Mesendoderm (in vitro differentiated cells): ENCODE measurements at regions not wholly inside any gene's neighbourhood (a gene's known extent, or its start where the extent isn't known, plus 50 kb on each side); places are given as distances from the start of the nearest gene placed in this dataset.
"Not testable (repeated sequence)": the region's sequence is repeated elsewhere in the genome, so short reads cannot be mapped to it uniquely, and the experiment has no call there.

ENCODE experiments used
- DNase-seq: peaks from one replicate; pipeline ENCODE4 v3.0.0; 2013
- H2AK5ac ChIP-seq: 2 replicates; pipeline ENCODE4 v1.6.1; 2013; ENCODE audit warnings: low read length, inconsistent platforms
- H2BK120ac ChIP-seq: 2 replicates; pipeline ENCODE4 v1.6.1; 2013; ENCODE audit warnings: low read depth, mild to moderate bottlenecking, low read length, moderate library complexity, mixed read lengths
- H2BK15ac ChIP-seq: replicated peaks from 2 replicates; pipeline ENCODE4 v1.6.1; 2013; ENCODE audit warnings: low read depth, mild to moderate bottlenecking, moderate library complexity
- H2BK5ac ChIP-seq: 2 replicates; pipeline ENCODE4 v1.6.1; 2013; ENCODE audit warnings: low read length, inconsistent platforms
- H3K18ac ChIP-seq: 2 replicates; pipeline ENCODE4 v1.6.1; 2013; ENCODE audit warnings: mild to moderate bottlenecking, low read length, mixed read lengths
- H3K23ac ChIP-seq: one replicate; pipeline ENCODE4 v1.6.1; 2013; ENCODE audit warnings: low read length
- H3K27ac ChIP-seq: 2 replicates; pipeline ENCODE4 v1.5.1; 2013; ENCODE audit warnings: low read depth, mild to moderate bottlenecking, inconsistent platforms, low read length, moderate library complexity
- H3K27me3 ChIP-seq: 2 replicates; pipeline ENCODE4 v1.6.1; 2013; ENCODE audit warnings: low read length, control low read depth, mild to moderate bottlenecking, inconsistent platforms; ENCODE audit not compliant: insufficient read depth, poor library complexity
- H3K36me3 ChIP-seq: 2 replicates; pipeline ENCODE4 v1.6.1; 2013; ENCODE audit warnings: low read length, inconsistent platforms; ENCODE audit not compliant: control insufficient read depth, insufficient read depth
- H3K4ac ChIP-seq: one replicate; pipeline ENCODE4 v1.6.1; 2013; ENCODE audit warnings: low read depth, mild to moderate bottlenecking, low read length, moderate library complexity
- H3K4me1 ChIP-seq: 2 replicates; pipeline ENCODE4 v1.6.1; 2013; ENCODE audit warnings: low read depth, low read length, inconsistent platforms; ENCODE audit not compliant: control insufficient read depth
- H3K4me2 ChIP-seq: 2 replicates; pipeline ENCODE4 v1.6.1; 2013; ENCODE audit warnings: low read length
- H3K4me3 ChIP-seq: 2 replicates; pipeline ENCODE4 v1.5.1; 2013; ENCODE audit warnings: mild to moderate bottlenecking, low read length
- H3K56ac ChIP-seq: one replicate; pipeline ENCODE4 v1.6.1; 2013; ENCODE audit warnings: low read length
- H3K79me1 ChIP-seq: 2 replicates; pipeline ENCODE4 v1.6.1; 2013; ENCODE audit warnings: low read length, inconsistent platforms
- H3K79me2 ChIP-seq: 2 replicates; pipeline ENCODE4 v1.6.1; 2013; ENCODE audit warnings: mild to moderate bottlenecking, low read length; ENCODE audit not compliant: control insufficient read depth, insufficient read depth
- H3K9ac ChIP-seq: 2 replicates; pipeline ENCODE4 v1.6.1; 2013; ENCODE audit warnings: low read length, inconsistent platforms
- H4K5ac ChIP-seq: one replicate; pipeline ENCODE4 v1.6.1; 2013; ENCODE audit warnings: low read length
- H4K8ac ChIP-seq: one replicate; pipeline ENCODE4 v1.6.1; 2013; ENCODE audit warnings: low read depth, mild to moderate bottlenecking, control low read depth, low read length, moderate library complexity
- WGBS: extraction: QIAGEN DNeasy Blood & Tissue Kit; methylation state at CpG from one replicate; pipeline ENCODE4 v1.1.7; 2013; ENCODE audit warnings: low lambda C conversion rate, missing lambda C conversion rate; ENCODE audit not compliant: insufficient coverage; ENCODE audit errors: extremely low coverage; 5-methylcytosine and 5-hydroxymethylcytosine counted together

- Histone ChIP-seq H4K5ac (no peak overlapping the region), H3K36me3 (no peaks in the 10 kb centered on the region), H3K56ac (no peak overlapping the region), H3K18ac (no peak overlapping the region), H3K4me3 (no peak overlapping the region), H3K4ac (no peak overlapping the region), H3K4me1 (no peaks in the 10 kb centered on the region), H3K79me1 (no peaks in the 10 kb centered on the region), H3K4me2 (no peak overlapping the region), H3K79me2 (no peaks in the 10 kb centered on the region), H2BK15ac (no peak overlapping the region), H3K27me3 (no peaks in the 10 kb centered on the region), H2BK5ac (no peak overlapping the region), H2BK120ac (no peak overlapping the region), H3K9ac (no peak overlapping the region), H2AK5ac (no peak overlapping the region), H4K8ac (no peak overlapping the region), H3K23ac (no peak overlapping the region), H3K27ac (no peak overlapping the region)
- WGBS: no CpG with 5 or more reads among the region's 11 CpGs
- DNase-seq: no peak
Observed at GRCh38 chr6:170056278-170056711, 234.6 kb downstream of the DLL1 start.

GRCh38 chr6:170055797-170056196, 235.1 kb downstream of the DLL1 start:
- H2AK5ac ChIP-seq, H3K18ac ChIP-seq, H2BK5ac ChIP-seq, H2BK15ac ChIP-seq, H3K9ac ChIP-seq, H3K4me2 ChIP-seq, H4K5ac ChIP-seq, H3K79me2 ChIP-seq, H3K4me1 ChIP-seq, H3K36me3 ChIP-seq, H3K4me3 ChIP-seq, H3K4ac ChIP-seq, DNase-seq, H3K23ac ChIP-seq, H2BK120ac ChIP-seq, H3K27me3 ChIP-seq, H3K27ac ChIP-seq, H4K8ac ChIP-seq, H3K56ac ChIP-seq, H3K79me1 ChIP-seq: not testable (repeated sequence)
- no CpG with 5 or more reads among the region's 14 CpGs for WGBS

GRCh38 chr6:170053966-170054661, 236.8 kb downstream of the DLL1 start:
- H3K79me1 ChIP-seq: no peaks in the 10 kb centered on the region
- H2AK5ac ChIP-seq: no peak overlapping the region
- no peak for DNase-seq
- H3K4me1 ChIP-seq: no peaks in the 10 kb centered on the region
- no peak overlapping the region for H3K18ac ChIP-seq
- no peak overlapping the region for H3K27ac ChIP-seq
- no peak overlapping the region for H2BK15ac ChIP-seq
- no peak overlapping the region for H3K4me2 ChIP-seq
- no peak overlapping the region for H3K9ac ChIP-seq
- no peak overlapping the region for H3K4ac ChIP-seq
- H3K27me3 ChIP-seq: no peaks in the 10 kb centered on the region
- H3K79me2 ChIP-seq: no peaks in the 10 kb centered on the region
- no peak overlapping the region for H3K56ac ChIP-seq
- H3K23ac ChIP-seq: no peak overlapping the region
- H3K4me3 ChIP-seq: no peak overlapping the region
- no CpG with 5 or more reads among the region's 18 CpGs for WGBS
- no peaks in the 10 kb centered on the region for H3K36me3 ChIP-seq
- no peak overlapping the region for H4K8ac ChIP-seq
- no peak overlapping the region for H4K5ac ChIP-seq
- H2BK5ac ChIP-seq: no peak overlapping the region
- H2BK120ac ChIP-seq: no peak overlapping the region

- H3K4me2 ChIP-seq: no peak overlapping the region
- no CpG with 5 or more reads among the region's 27 CpGs for WGBS
- no peak overlapping the region for H3K9ac ChIP-seq
- no peak overlapping the region for H3K4ac ChIP-seq
- H2BK5ac ChIP-seq: no peak overlapping the region
- no peak overlapping the region for H3K27ac ChIP-seq
- no peak overlapping the region for H3K23ac ChIP-seq
- no peaks in the 10 kb centered on the region for H3K27me3 ChIP-seq
- H3K79me2 ChIP-seq: no peaks in the 10 kb centered on the region
- no peak overlapping the region for H2BK15ac ChIP-seq
- no peak overlapping the region for H4K5ac ChIP-seq
- peak; percentile 23 for DNase-seq
- H3K56ac ChIP-seq: no peak overlapping the region
- no peaks in the 10 kb centered on the region for H3K79me1 ChIP-seq
- H3K4me3 ChIP-seq: no peak overlapping the region
- no peak overlapping the region for H2BK120ac ChIP-seq
- H3K18ac ChIP-seq: no peak overlapping the region
- no peaks in the 10 kb centered on the region for H3K36me3 ChIP-seq
- no peak overlapping the region for H2AK5ac ChIP-seq
- H4K8ac ChIP-seq: no peak overlapping the region
- no peaks in the 10 kb centered on the region for H3K4me1 ChIP-seq
Observed at GRCh38 chr6:170052991-170053821, 237.7 kb downstream of the DLL1 start.

GRCh38 chr6:170051229-170052172, 239.4 kb downstream of the DLL1 start:
- Histone ChIP-seq H3K23ac (no peak overlapping the region), H3K4me1 (no peaks in the 10 kb centered on the region), H3K79me2 (no peaks in the 10 kb centered on the region), H3K4ac (no peak overlapping the region), H3K27me3 (no peaks in the 10 kb centered on the region), H3K4me3 (no peak overlapping the region), H2BK120ac (no peak overlapping the region), H3K9ac (no peak overlapping the region), H3K4me2 (no peak overlapping the region), H3K18ac (no peak overlapping the region), H2BK5ac (no peak overlapping the region), H4K5ac (no peak overlapping the region), H3K27ac (no peak overlapping the region), H4K8ac (no peak overlapping the region), H2BK15ac (no peak overlapping the region), H2AK5ac (no peak overlapping the region), H3K79me1 (no peaks in the 10 kb centered on the region), H3K56ac (no peak overlapping the region), H3K36me3 (no peaks in the 10 kb centered on the region)
- DNase-seq: no peak
- no CpG with 5 or more reads among the region's 30 CpGs for WGBS
